B cell (primary cell): ENCODE measurements at regions not wholly inside any gene's neighbourhood (a gene's known extent, or its start where the extent isn't known, plus 50 kb on each side); places are given as distances from the start of the nearest gene placed in this dataset.

Experiments
- ATAC-seq: fragments of 200-7000 bp; cut with Tn5 transposase; one replicate; pipeline ENCODE4 v1.10.0; 2021; ENCODE audit warnings: low read depth, mild to moderate bottlenecking, moderate number of reproducible peaks, moderate library complexity
- CTCF ChIA-PET: fragments of 350-600 bp; sonication (Branson Sonifier 250); formaldehyde crosslinking; loops from one replicate; lab custom pipeline; 2021; ENCODE audit warnings: antibody characterized with exemption, inconsistent platforms; lab: Charles Lee
- POLR2A ChIA-PET: fragments of 350-600 bp; sonication (Branson Sonifier 250); formaldehyde crosslinking; loops from one replicate; lab custom pipeline; 2021; ENCODE audit warnings: antibody characterized with exemption; lab: Charles Lee
- DNase-seq: peaks from one replicate; pipeline ENCODE4 v3.0.0; 2013
- H2AFZ ChIP-seq: 2 replicates; pipeline ENCODE4 v1.6.1; 2012; ENCODE audit warnings: mild to moderate bottlenecking, low read depth, low read length; ENCODE audit not compliant: insufficient read depth, poor library complexity, severe bottlenecking
- H3K27ac ChIP-seq, 2 donors: 1 replicate in 1 of 2; 2 replicates in 1 of 2; pipeline ENCODE4 v1.5.1; 2012 to 2013; ENCODE audit warnings: low read length in 2 of 2, mild to moderate bottlenecking in 2 of 2, moderate library complexity in 1 of 2
- H3K27me3 ChIP-seq, 4 experiments: fragments of 200-600 bp in 1 of 4; sonication (generic) in 1 of 4; replicated peaks in 1 of 4; 1 replicate in 2 of 4; 2 replicates in 2 of 4; pipeline versions ENCODE4 v1.6.1 to v1.7.0; 2013 to 2016; ENCODE audit warnings: low read length in 3 of 4, mild to moderate bottlenecking in 2 of 4, mixed read lengths in 1 of 4, moderate library complexity in 1 of 4; ENCODE audit not compliant: insufficient read depth in 4 of 4, control insufficient read depth in 3 of 4; ENCODE audit errors: control extremely low read depth in 1 of 4
- H3K36me3 ChIP-seq, 2 experiments: replicated peaks in 1 of 2; 1 replicate in 1 of 2; 2 replicates in 1 of 2; pipeline versions ENCODE4 v1.6.1 to v1.7.1; 2013; ENCODE audit warnings: low read length in 1 of 2; ENCODE audit not compliant: insufficient read depth in 2 of 2, control insufficient read depth in 1 of 2; ENCODE audit errors: control extremely low read depth in 1 of 2, extremely low read depth in 1 of 2
- H3K4me1 ChIP-seq, 2 donors: fragments of 200-600 bp in 1 of 2; sonication (generic) in 1 of 2; 1 replicate in 1 of 2; 2 replicates in 1 of 2; pipeline versions ENCODE4 v1.5.1 to v1.6.1; 2013 to 2017; ENCODE audit warnings: low read length in 2 of 2; ENCODE audit not compliant: control insufficient read depth in 2 of 2, insufficient read depth in 2 of 2
- H3K4me2 ChIP-seq: replicated peaks from 2 replicates; pipeline ENCODE3; 2012; ENCODE audit warnings: mild to moderate bottlenecking, low read depth, low read length; ENCODE audit not compliant: poor library complexity, severe bottlenecking
- H3K4me3 ChIP-seq, 5 experiments: fragments of 200-600 bp in 1 of 5; sonication (generic) in 1 of 5; 1 replicate in 3 of 5; 2 replicates in 2 of 5; pipeline versions ENCODE4 v1.5.1 to v1.7.0; 2011 to 2016; ENCODE audit warnings: low read length in 4 of 5, mild to moderate bottlenecking in 4 of 5, low read depth in 2 of 5, control low read depth in 1 of 5, moderate library complexity in 1 of 5; ENCODE audit not compliant: insufficient read depth in 1 of 5; ENCODE audit errors: control extremely low read depth in 1 of 5, extremely low read depth in 1 of 5
- H3K79me2 ChIP-seq: fragments of 200-600 bp; sonication (generic); one replicate; pipeline ENCODE4 v1.6.0; 2016; ENCODE audit warnings: low read length; ENCODE audit not compliant: control insufficient read depth, insufficient read depth
- H3K9ac ChIP-seq: fragments of 200-600 bp; sonication (generic); 2 replicates; pipeline ENCODE4 v1.6.1; 2017; ENCODE audit warnings: mild to moderate bottlenecking, low read length, moderate library complexity
- H3K9me3 ChIP-seq, 3 donors: one replicate each; pipeline versions ENCODE4 v1.6.1 to v1.7.1; 2013; ENCODE audit warnings: low read length in 2 of 3; ENCODE audit not compliant: control insufficient read depth in 2 of 3, insufficient read depth in 1 of 3; ENCODE audit errors: control extremely low read depth in 1 of 3
- H4K20me1 ChIP-seq: 2 replicates; pipeline ENCODE4 v1.6.0; 2012; ENCODE audit warnings: mild to moderate bottlenecking, low read length; ENCODE audit not compliant: insufficient read depth, control insufficient read depth, poor library complexity, severe bottlenecking
- H3K27ac Mint-ChIP-seq: one replicate; pipeline ENCODE4 v1.8.0; 2021; ENCODE audit warnings: mixed read lengths
- H3K27me3 Mint-ChIP-seq: one replicate; pipeline ENCODE4 v1.8.0; 2021; ENCODE audit warnings: mixed read lengths
- H3K4me1 Mint-ChIP-seq: one replicate; pipeline ENCODE4 v1.8.0; 2021; ENCODE audit warnings: mixed read lengths
- H3K4me3 Mint-ChIP-seq: one replicate; pipeline ENCODE4 v1.8.0; 2021; ENCODE audit warnings: mixed read lengths
- H3K9me3 Mint-ChIP-seq: one replicate; pipeline ENCODE4 v1.8.0; 2022; ENCODE audit warnings: mixed read lengths; ENCODE audit not compliant: insufficient read depth
- EZH2 ChIP-seq: IDR thresholded peaks from 2 replicates; pipeline ENCODE4 v1.6.1; 2012; ENCODE audit warnings: borderline replicate concordance, low read depth, mild to moderate bottlenecking, moderate library complexity, low read length; ENCODE audit not compliant: insufficient read depth, poor library complexity, severe bottlenecking
- WGBS: methylation state at CpG from one replicate; pipeline ENCODE4 v1.1.5; 2013; ENCODE audit warnings: missing lambda C conversion rate; ENCODE audit not compliant: insufficient coverage; 5-methylcytosine and 5-hydroxymethylcytosine counted together
- intact Hi-C: fragments of 100-400 bp; cut with micrococcal nuclease; formaldehyde crosslinking; loops from one replicate; pipeline ENCODE4 v1.10.0; 2022
- TF ChIP-seq, protein P1 (sequence below): fragments of 200-600 bp; IDR thresholded peaks from one replicate; pipeline ENCODE4 v1.8.0; 2022; ENCODE audit warnings: antibody characterized with exemption, mild to moderate bottlenecking

GRCh38 chr18:66761166-66761565 is 157.3 kb upstream of the CDH19 start:
- no peak overlapping the region for H3K4me3 ChIP-seq
- no peaks in the 10 kb centered on the region for H3K9me3 ChIP-seq
- H3K27me3 ChIP-seq: no peaks in the 10 kb centered on the region
- H3K27ac ChIP-seq: no peak overlapping the region
- H3K4me3 Mint-ChIP-seq: no peak overlapping the region
- no peak for TF ChIP-seq EZH2
- TF ChIP-seq, protein P1, sequence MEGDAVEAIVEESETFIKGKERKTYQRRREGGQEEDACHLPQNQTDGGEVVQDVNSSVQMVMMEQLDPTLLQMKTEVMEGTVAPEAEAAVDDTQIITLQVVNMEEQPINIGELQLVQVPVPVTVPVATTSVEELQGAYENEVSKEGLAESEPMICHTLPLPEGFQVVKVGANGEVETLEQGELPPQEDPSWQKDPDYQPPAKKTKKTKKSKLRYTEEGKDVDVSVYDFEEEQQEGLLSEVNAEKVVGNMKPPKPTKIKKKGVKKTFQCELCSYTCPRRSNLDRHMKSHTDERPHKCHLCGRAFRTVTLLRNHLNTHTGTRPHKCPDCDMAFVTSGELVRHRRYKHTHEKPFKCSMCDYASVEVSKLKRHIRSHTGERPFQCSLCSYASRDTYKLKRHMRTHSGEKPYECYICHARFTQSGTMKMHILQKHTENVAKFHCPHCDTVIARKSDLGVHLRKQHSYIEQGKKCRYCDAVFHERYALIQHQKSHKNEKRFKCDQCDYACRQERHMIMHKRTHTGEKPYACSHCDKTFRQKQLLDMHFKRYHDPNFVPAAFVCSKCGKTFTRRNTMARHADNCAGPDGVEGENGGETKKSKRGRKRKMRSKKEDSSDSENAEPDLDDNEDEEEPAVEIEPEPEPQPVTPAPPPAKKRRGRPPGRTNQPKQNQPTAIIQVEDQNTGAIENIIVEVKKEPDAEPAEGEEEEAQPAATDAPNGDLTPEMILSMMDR: no peak
- ATAC-seq (no peak), DNase-seq (no peak)
- no peaks in the 10 kb centered on the region for H3K4me1 ChIP-seq
- intact Hi-C loops: no loop called here
- no peaks in the 10 kb centered on the region for H3K36me3 ChIP-seq
- CTCF ChIA-PET: no interaction called here
- WGBS: 90% methylated on average over 2 of the region's 4 CpGs
- H3K27ac Mint-ChIP-seq: no peak overlapping the region
- no peak overlapping the region for H3K9ac ChIP-seq
- POLR2A ChIA-PET: no interaction called here
- H2AFZ ChIP-seq: no peak overlapping the region
- no peaks in the 10 kb centered on the region for H3K79me2 ChIP-seq
- no peaks in the 10 kb centered on the region for H3K27me3 Mint-ChIP-seq
- H3K9me3 Mint-ChIP-seq: peaks cover 4% of the 10 kb centered on the region
- no peaks in the 10 kb centered on the region for H4K20me1 ChIP-seq
- H3K4me2 ChIP-seq: no peak overlapping the region
- H3K4me1 Mint-ChIP-seq: no peaks in the 10 kb centered on the region

DNA sequence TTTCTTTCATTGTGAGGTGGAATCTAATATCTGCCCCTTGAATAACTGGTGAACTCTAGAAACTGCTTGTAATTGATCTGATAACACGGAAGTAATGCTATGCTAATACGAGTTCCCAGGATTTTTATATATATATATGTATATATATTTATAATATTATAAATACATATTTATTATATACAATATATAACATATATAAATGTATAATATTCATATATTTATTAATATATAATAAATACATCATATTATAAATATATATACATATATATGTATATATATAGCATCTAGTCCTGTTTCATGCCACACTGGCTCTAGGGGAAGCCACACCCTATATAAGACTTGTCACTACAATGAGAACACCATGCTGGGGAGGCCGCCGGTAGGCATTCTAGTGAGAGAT is 156.7 kb upstream of the CDH19 start:
- Histone ChIP-seq H4K20me1 (no peaks in the 10 kb centered on the region), H3K27ac (no peak overlapping the region), H3K4me3 (no peak overlapping the region), H3K4me2 (no peak overlapping the region), H3K9me3 (no peaks in the 10 kb centered on the region), H3K27me3 (no peaks in the 10 kb centered on the region), H2AFZ (no peak overlapping the region), H3K9ac (no peak overlapping the region), H3K79me2 (no peaks in the 10 kb centered on the region), H3K36me3 (no peaks in the 10 kb centered on the region), H3K4me1 (no peaks in the 10 kb centered on the region)
- no peak for DNase-seq
- Mint-ChIP-seq H3K27me3 (no peaks in the 10 kb centered on the region), H3K27ac (no peak overlapping the region), H3K4me1 (no peaks in the 10 kb centered on the region), H3K9me3 (peaks cover 4% of the 10 kb centered on the region), H3K4me3 (no peak overlapping the region)
- CTCF ChIA-PET: no interaction called here
- POLR2A ChIA-PET: no interaction called here
- no peak for ATAC-seq
- intact Hi-C loops: no loop called here
- no CpG with 5 or more reads among the region's 4 CpGs for WGBS
- TF ChIP-seq, protein P1: no peak
- TF ChIP-seq EZH2: no peak
